ENCODE measurements at regions not wholly inside any gene's neighbourhood (a gene's known extent, or its start where the extent isn't known, plus 50 kb on each side); places are given as distances from the start of the nearest gene placed in this dataset.

DNA sequence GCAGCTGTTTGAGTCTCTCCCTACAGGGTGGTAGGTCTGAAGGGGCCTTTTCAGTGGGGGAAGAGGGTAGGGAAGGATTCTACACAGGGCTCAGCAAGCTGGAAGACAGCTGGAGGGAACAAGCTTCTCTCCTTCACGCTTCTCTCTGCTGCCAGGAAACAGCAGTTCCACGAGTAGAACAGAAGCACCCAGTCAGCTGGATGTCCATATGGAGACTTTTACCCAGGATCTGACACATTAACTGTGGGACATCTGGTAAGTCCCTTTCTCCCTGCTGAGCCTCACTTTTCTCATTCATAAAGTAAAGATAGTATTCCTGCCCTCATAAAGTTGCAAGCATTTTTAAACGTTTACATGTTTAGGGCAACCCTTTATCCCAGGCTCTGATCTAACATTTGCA lies 280.3 kb downstream of the OMA1 start (continued):
- no peak for TF ChIP-seq TAF1 (conservative IDR thresholded peaks at IDR 0.05)

GRCh38 chr1:58264462-58264861 lies 282.1 kb downstream of the OMA1 start:
- no peaks in the 10 kb centered on the region for H3K27me3 ChIP-seq (ENCODE audit: control insufficient read depth in 4 of 4, insufficient read depth in 4 of 4, low read length in 3 of 4)
- H3K9me3 ChIP-seq (ENCODE audit: control insufficient read depth in 4 of 4, low read length in 3 of 4) = no peaks in the 10 kb centered on the region
- TF ChIP-seq REST (IDR thresholded peaks at IDR 0.05) (no peak), HNF4A (conservative IDR thresholded peaks at IDR 0.05) (no peak), EGR1 (IDR thresholded peaks at IDR 0.05; ENCODE audit: low read depth in 2 of 2) (no peak), TAF1 (conservative IDR thresholded peaks at IDR 0.05) (no peak), HNF4G (IDR thresholded peaks at IDR 0.05) (no peak), RAD21 (IDR thresholded peaks at IDR 0.05) (no peak), SP1 (IDR thresholded peaks at IDR 0.05) (no peak), JUND (IDR thresholded peaks at IDR 0.05) (no peak), FOXA2 (IDR thresholded peaks at IDR 0.05) (no peak), GABPA (IDR thresholded peaks at IDR 0.05 in 1 of 2, conservative IDR thresholded peaks at IDR 0.05 in 1 of 2) (no peak), FOXA1 (IDR thresholded peaks at IDR 0.05) (no peak), RXRA (IDR thresholded peaks at IDR 0.05) (no peak), YY1 (IDR thresholded peaks at IDR 0.05) (no peak), NR2F2 (IDR thresholded peaks at IDR 0.05) (no peak)
- TF ChIP-seq, protein P1, sequence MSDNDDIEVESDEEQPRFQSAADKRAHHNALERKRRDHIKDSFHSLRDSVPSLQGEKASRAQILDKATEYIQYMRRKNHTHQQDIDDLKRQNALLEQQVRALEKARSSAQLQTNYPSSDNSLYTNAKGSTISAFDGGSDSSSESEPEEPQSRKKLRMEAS (IDR thresholded peaks at IDR 0.05) = no peak
- TF ChIP-seq, protein P2, sequence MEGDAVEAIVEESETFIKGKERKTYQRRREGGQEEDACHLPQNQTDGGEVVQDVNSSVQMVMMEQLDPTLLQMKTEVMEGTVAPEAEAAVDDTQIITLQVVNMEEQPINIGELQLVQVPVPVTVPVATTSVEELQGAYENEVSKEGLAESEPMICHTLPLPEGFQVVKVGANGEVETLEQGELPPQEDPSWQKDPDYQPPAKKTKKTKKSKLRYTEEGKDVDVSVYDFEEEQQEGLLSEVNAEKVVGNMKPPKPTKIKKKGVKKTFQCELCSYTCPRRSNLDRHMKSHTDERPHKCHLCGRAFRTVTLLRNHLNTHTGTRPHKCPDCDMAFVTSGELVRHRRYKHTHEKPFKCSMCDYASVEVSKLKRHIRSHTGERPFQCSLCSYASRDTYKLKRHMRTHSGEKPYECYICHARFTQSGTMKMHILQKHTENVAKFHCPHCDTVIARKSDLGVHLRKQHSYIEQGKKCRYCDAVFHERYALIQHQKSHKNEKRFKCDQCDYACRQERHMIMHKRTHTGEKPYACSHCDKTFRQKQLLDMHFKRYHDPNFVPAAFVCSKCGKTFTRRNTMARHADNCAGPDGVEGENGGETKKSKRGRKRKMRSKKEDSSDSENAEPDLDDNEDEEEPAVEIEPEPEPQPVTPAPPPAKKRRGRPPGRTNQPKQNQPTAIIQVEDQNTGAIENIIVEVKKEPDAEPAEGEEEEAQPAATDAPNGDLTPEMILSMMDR (IDR thresholded peaks at IDR 0.05; ENCODE audit: low read depth, low read length, missing input control) = no peak
- TF ChIP-seq, protein P3, sequence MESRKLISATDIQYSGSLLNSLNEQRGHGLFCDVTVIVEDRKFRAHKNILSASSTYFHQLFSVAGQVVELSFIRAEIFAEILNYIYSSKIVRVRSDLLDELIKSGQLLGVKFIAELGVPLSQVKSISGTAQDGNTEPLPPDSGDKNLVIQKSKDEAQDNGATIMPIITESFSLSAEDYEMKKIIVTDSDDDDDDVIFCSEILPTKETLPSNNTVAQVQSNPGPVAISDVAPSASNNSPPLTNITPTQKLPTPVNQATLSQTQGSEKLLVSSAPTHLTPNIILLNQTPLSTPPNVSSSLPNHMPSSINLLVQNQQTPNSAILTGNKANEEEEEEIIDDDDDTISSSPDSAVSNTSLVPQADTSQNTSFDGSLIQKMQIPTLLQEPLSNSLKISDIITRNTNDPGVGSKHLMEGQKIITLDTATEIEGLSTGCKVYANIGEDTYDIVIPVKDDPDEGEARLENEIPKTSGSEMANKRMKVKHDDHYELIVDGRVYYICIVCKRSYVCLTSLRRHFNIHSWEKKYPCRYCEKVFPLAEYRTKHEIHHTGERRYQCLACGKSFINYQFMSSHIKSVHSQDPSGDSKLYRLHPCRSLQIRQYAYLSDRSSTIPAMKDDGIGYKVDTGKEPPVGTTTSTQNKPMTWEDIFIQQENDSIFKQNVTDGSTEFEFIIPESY (IDR thresholded peaks at IDR 0.05) = no peak
- TF ChIP-seq, protein P4, sequence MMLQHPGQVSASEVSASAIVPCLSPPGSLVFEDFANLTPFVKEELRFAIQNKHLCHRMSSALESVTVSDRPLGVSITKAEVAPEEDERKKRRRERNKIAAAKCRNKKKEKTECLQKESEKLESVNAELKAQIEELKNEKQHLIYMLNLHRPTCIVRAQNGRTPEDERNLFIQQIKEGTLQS (IDR thresholded peaks at IDR 0.05) = no peak
- no peak for DNase-seq (ENCODE audit: low spot score)
- no peak overlapping the region for H3K9ac ChIP-seq (ENCODE audit: low read depth in 1 of 2, low read length in 2 of 2)
- no peaks in the 10 kb centered on the region for H3K36me3 ChIP-seq (ENCODE audit: control insufficient read depth in 4 of 4, insufficient read depth in 3 of 4, low read depth in 1 of 4, low read length in 3 of 4)
- WGBS = 54% methylated on average over 2 of the region's 2 CpGs
- H3K4me3 ChIP-seq (ENCODE audit: low read depth in 1 of 3, low read length in 3 of 3) = no peak overlapping the region
- H3K27ac ChIP-seq (ENCODE audit: low read depth in 1 of 2, low read length in 2 of 2) = no peak overlapping the region
- H3K4me1 ChIP-seq (ENCODE audit: control insufficient read depth in 4 of 4, insufficient read depth in 4 of 4, low read length in 3 of 4) = no peaks in the 10 kb centered on the region

All from liver (tissue), 8 donors.